B cell (primary cell): ENCODE measurements at regions not wholly inside any gene's neighbourhood (a gene's known extent, or its start where the extent isn't known, plus 50 kb on each side); places are given as distances from the start of the nearest gene placed in this dataset.
"Not testable (repeated sequence)": the region's sequence is repeated elsewhere in the genome, so short reads cannot be mapped to it uniquely, and the experiment has no call there.

Experiments used
- EZH2 ChIP-seq: IDR thresholded peaks from 2 replicates; pipeline ENCODE4 v1.6.1; 2012; ENCODE audit warnings: borderline replicate concordance, low read depth, mild to moderate bottlenecking, moderate library complexity, low read length; ENCODE audit not compliant: insufficient read depth, poor library complexity, severe bottlenecking
- TF ChIP-seq, protein P1 (sequence below): fragments of 200-600 bp; IDR thresholded peaks from one replicate; pipeline ENCODE4 v1.8.0; 2022; ENCODE audit warnings: antibody characterized with exemption, mild to moderate bottlenecking

DNA sequence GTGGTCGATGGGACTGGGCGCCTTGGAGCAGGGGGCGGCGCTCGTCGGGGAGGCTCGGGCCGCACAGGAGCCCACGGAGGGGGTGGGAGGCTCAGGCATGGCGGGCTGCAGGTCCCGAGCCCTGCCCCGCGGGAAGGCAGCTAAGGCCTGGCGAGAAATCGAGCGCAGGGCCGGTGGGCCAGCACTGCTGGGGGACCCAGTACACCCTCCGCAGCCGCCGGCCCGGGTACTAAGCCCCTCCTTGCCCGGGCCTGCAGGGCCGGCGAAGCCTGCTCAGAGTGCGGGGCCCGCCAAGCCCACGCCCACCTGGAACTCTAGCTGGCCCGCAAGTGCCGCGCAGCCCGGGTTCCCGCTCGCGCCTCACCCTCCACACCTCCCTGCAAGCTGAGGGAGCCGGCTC lies 129.2 kb downstream of the BUB3 start:
- TF ChIP-seq, protein P1, sequence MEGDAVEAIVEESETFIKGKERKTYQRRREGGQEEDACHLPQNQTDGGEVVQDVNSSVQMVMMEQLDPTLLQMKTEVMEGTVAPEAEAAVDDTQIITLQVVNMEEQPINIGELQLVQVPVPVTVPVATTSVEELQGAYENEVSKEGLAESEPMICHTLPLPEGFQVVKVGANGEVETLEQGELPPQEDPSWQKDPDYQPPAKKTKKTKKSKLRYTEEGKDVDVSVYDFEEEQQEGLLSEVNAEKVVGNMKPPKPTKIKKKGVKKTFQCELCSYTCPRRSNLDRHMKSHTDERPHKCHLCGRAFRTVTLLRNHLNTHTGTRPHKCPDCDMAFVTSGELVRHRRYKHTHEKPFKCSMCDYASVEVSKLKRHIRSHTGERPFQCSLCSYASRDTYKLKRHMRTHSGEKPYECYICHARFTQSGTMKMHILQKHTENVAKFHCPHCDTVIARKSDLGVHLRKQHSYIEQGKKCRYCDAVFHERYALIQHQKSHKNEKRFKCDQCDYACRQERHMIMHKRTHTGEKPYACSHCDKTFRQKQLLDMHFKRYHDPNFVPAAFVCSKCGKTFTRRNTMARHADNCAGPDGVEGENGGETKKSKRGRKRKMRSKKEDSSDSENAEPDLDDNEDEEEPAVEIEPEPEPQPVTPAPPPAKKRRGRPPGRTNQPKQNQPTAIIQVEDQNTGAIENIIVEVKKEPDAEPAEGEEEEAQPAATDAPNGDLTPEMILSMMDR, result not testable (repeated sequence)
- not testable (repeated sequence) for TF ChIP-seq EZH2
